Ureter (tissue), 1 donor: ENCODE measurements at regions not wholly inside any gene's neighbourhood (a gene's known extent, or its start where the extent isn't known, plus 50 kb on each side); places are given as distances from the start of the nearest gene placed in this dataset.

Experiments
- DNase-seq: peaks from one replicate; pipeline ENCODE4 v3.0.0-alpha.2; 2020; ENCODE audit warnings: low spot score
- donor health status: DM: yes; HTN: yes; CAD: no.

- no peak for DNase-seq
Measured at GRCh38 chr19:31119951-31120690, 229.1 kb downstream of the TSHZ3 start.

- DNase-seq = no peak
Measured at GRCh38 chr19:31118986-31119385, 230.2 kb downstream of the TSHZ3 start.

DNA sequence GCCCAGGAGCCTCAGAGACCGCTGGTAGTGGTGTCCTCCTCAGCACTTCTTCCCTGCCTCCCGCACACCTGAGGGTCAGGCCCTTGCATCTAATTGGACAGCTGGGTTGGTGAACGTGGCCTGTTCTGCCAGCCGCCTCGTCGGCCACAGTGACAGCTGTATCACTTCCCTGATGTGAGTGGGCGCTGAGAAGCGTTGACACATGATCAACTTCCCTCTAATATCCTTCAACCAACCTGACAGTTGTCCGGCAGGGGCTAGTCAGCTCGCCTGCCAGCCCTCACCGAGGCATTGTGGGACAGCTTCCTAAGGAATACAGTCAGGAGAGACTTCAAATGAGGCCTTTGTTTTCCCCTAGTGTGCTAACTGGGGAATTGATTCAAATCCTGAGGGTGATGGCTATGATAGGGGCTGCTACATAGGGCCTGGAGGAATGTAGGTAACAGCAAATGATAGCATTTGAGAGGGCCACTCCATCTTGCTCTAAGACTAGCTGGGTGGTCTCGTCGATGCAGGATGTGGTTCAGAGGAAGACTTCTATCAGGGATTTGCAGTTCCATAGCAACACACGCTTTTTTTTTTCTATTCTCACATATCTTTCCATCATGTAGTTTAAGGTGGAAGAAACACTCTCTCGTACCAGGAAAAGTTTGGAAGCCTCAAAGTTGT is 230.8 kb downstream of the TSHZ3 start:
- DNase-seq = no peak

- no peak for DNase-seq
Measured at GRCh38 chr19:31114585-31114984, 234.7 kb downstream of the TSHZ3 start.

DNA sequence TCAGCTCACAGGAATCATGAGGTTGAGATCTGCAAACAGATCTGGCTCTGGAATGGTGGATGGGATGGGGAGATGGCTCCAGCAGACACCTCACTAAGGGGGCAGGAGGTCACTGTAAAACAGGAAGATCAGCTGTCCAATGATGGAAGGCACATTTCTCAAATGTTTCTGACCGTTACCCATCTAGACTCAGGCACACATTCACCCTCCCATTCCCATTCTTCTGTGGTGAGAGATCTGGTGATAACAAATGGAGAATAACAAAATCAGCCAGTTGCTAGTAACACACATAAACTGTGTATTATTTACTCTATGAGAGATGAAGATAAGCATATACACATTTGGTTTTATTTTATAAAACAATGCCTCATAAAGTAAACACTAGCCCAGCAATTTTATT is 235.9 kb downstream of the TSHZ3 start:
- no peak for DNase-seq

- no peak for DNase-seq
Measured at GRCh38 chr19:31112158-31112557, 237.1 kb downstream of the TSHZ3 start.

DNA sequence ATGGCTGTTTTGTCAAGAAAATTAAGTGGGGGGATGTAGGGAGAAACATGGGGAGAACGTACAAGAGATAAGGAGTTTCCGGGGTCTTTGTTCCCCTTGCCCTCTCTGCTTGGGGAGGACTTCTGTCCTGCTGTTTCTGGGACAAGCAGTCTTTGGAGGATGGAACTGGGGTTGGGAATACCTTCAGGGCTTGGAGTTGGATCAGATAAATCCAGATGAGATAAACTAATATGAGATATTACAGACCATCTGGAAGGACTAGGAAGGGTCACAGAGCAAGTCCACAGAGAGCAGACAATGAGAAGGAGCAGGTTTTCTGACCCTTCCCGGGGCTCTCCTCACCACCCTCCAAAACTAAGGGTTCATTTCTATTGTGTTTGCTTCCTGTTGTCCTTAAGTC is 237.5 kb downstream of the TSHZ3 start:
- no peak for DNase-seq

GRCh38 chr19:31110336-31110735 is 238.9 kb downstream of the TSHZ3 start:
- no peak for DNase-seq

DNA sequence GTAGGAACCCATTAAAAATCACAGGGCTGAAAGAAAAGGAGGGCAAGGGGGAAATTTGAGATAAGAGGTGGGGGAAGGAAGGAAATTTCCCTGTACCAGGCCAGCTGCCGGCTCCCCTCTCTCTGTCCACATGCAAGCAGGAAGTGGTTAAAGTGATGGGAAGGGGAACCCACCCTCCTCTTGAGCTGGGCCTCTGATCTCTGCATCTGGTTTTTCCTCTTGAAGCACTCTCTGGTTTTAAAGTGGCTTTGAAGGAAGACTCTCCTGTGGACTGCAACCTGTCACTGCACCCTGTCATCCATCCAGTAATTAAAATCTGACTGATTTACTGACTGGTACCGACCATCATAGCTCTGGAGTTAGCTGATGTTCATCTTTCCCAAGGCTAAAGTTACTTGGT is 239.6 kb downstream of the TSHZ3 start:
- DNase-seq = no peak

GRCh38 chr19:31107096-31107495 is 242.1 kb downstream of the TSHZ3 start:
- DNase-seq = no peak

- no peak for DNase-seq
Measured at GRCh38 chr19:31105761-31106160, 243.5 kb downstream of the TSHZ3 start.

GRCh38 chr19:31104451-31104850 is 244.8 kb downstream of the TSHZ3 start:
- no peak for DNase-seq

- no peak for DNase-seq
Measured at GRCh38 chr19:31103228-31103627, 246.0 kb downstream of the TSHZ3 start.

DNA sequence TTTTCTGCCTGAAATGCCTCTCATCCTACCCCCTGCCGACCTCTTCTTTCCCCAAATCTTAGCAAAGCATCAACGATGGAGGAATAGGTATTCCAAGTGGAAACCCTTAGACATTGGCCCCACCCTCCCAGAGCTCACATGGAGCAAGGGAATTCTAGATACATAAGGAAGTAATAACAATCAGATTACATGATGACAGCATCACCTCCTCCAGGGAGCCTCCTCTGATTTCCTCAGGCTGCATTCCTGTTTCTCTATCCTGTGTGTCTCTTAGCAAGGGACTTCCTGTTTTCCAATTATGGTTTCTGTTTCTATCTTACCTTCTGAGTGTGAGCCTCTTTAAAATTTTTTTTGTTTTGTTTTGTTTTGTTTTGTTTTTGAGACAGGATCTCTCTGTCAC is 246.6 kb downstream of the TSHZ3 start:
- DNase-seq = no peak

- no peak for DNase-seq
Measured at GRCh38 chr19:31100981-31101380, 248.3 kb downstream of the TSHZ3 start.

- no peak for DNase-seq
Measured at GRCh38 chr19:31100206-31100590, 249.0 kb downstream of the TSHZ3 start.

DNA sequence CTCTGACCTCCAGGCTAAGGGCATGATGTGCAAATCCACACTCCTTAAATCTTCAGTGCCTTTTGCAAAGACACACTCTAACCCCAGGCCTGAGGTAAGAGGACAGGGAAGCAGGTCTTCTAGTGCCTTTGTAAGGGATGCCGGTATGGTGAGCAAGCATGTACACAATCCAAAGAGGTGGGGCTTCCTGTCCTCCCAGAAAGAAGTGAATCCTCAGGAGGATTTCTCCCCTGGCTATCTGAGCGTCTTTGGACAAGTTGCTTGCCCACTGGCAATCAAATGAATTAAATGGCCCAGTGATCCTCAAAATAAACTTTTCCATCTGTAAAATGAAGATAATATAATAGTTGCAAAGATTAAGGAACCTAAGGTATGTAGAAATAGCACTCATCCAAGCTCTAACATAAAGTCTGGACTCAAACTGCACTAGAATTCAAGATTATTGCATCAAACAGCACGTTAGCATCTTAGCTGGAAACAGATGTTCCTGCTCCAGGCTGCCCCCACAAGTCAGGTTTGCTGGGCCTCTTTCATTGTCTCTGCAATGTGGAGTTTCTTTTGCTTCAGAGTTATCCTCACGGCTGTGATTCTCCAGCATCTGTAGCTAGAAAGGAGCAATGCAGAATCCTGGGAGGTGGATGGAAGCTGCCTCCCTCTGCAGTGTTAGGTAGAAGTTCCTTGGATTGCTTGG is 249.6 kb downstream of the TSHZ3 start:
- DNase-seq = no peak

GRCh38 chr19:31098836-31099235 is 250.4 kb downstream of the TSHZ3 start:
- DNase-seq = no peak

GRCh38 chr19:31096935-31097545 is 252.2 kb downstream of the TSHZ3 start:
- no peak for DNase-seq

DNA sequence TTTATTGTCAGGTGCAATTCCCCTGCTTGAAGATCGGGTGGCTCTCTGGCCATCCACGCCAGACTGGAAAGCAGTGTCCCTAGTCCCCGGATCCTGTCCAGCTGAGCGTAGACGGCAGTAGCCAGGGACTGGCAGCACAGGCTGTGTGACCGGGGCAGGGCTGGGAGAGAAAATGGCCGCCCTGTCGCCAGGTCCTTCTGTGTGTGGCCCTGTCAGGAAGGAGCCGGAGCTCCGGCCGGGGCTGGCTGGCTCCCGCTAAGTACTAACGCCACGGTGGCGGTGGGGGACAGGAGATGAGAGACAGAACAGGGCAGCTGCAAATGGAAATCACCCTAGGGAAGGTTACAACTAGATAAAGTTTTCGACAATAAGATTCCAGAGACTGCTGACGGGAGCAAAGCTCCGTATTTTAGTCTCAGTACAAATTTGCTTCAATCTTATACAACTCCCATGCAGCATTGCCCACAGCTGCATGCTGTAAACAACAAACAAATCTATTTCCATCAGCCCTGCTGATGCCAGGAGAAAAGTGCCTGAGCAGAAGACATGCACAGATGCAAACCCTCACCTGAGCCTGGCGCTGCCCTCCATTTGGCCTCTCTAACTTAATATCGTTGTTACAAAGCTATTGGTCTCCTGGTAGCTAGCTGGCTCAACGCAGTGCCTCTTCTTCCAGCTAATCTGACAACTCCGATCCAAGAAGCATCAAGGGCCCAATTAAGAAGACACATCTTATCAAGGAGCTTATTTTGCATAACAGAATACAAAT is 253.0 kb downstream of the TSHZ3 start:
- DNase-seq = no peak

- no peak for DNase-seq
Measured at GRCh38 chr19:31095100-31095804, 254.0 kb downstream of the TSHZ3 start.
